VCaP (cell line): ENCODE measurements at regions not wholly inside any gene's neighbourhood (a gene's known extent, or its start where the extent isn't known, plus 50 kb on each side); places are given as distances from the start of the nearest gene placed in this dataset.

Source experiments
- H3K27ac ChIP-seq: fragments of 450-650 bp; 2 replicates; pipeline ENCODE4 v1.5.1; 2017
- CTCF ChIP-seq: fragments of 450-650 bp; conservative IDR thresholded peaks from 2 replicates; pipeline ENCODE4 v1.5.1; 2017; ENCODE audit warnings: mild to moderate bottlenecking, moderate library complexity

DNA sequence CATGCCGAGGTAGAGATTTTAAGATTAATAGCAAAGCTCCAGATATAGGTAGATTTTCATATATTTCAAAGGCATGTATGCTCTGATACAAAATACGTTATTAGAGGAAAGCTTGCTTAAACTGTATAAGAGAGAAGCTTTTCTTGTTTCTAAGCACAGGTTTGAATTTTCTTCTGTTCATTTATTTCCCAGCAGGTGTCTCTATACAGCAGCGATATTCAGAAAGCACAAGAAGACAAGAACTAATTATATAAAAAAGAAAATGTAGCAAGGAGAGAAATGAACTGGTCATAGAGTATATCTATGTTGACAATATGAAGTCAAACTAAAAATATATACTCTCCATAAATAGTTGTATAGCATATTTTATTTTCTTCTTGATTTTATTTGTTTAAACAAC is 307.4 kb upstream of the NOVA1 start:
- TF ChIP-seq CTCF, result peak; percentile 69
- H3K27ac ChIP-seq, result no peak overlapping the region

- TF ChIP-seq CTCF, result no peak
- H3K27ac ChIP-seq, result no peak overlapping the region
Observed at GRCh38 chr14:26913786-26914185, 316.0 kb upstream of the NOVA1 start.

GRCh38 chr14:26917086-26917485 is 319.3 kb upstream of the NOVA1 start:
- peak; percentile 25; the same call in 1 of the 2 replicates for TF ChIP-seq CTCF
- no peak overlapping the region for H3K27ac ChIP-seq

GRCh38 chr14:26925876-26926584 is 328.2 kb upstream of the NOVA1 start:
- TF ChIP-seq CTCF, result no peak

GRCh38 chr14:26926585-26926984 is 328.8 kb upstream of the NOVA1 start:
- H3K27ac ChIP-seq, result no peak overlapping the region
- no peak for TF ChIP-seq CTCF

More at GRCh38 chr14:26925876-26926584, 328.2 kb upstream of the NOVA1 start:
- H3K27ac ChIP-seq, result no peak overlapping the region

DNA sequence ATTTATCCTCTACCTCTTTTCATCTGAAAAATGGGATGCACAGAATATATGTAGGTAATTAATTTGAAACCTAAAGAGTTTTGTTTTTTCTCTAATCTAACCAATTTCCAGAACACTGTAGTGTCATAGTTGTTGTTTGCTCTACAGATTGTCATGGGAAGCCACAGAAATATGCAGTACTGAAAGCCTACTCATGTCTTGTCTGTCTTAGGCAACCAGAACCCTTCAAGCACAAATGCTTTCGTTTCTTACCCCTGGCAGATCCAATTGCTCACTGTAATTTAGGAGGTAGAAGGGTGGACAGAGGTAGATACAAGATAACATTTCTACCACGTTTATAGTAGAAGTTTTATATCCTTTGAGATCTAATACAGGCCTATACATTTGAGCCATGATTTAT is 330.2 kb upstream of the NOVA1 start:
- no peak for TF ChIP-seq CTCF

GRCh38 chr14:26929361-26929760 is 331.5 kb upstream of the NOVA1 start:
- H3K27ac ChIP-seq, result no peak overlapping the region
- no peak for TF ChIP-seq CTCF

More for the DNA sequence above, 330.2 kb upstream of the NOVA1 start:
- H3K27ac ChIP-seq, result no peak overlapping the region
